GM21423 (cell line): ENCODE measurements at regions not wholly inside any gene's neighbourhood (a gene's known extent, or its start where the extent isn't known, plus 50 kb on each side); places are given as distances from the start of the nearest gene placed in this dataset.
"Not testable (repeated sequence)": the region's sequence is repeated elsewhere in the genome, so short reads cannot be mapped to it uniquely, and the experiment has no call there.

ENCODE experiments used
- ATAC-seq: cut with Tn5 transposase; IDR thresholded peaks from one replicate; pipeline ENCODE4 v1.9.1; 2021; ENCODE audit warnings: mild to moderate bottlenecking, moderate library complexity; ENCODE audit not compliant: unreplicated experiment

- no peak for ATAC-seq
Measured at GRCh38 chr9:27671636-27672035, 98.4 kb upstream of the C9orf72 start.

DNA sequence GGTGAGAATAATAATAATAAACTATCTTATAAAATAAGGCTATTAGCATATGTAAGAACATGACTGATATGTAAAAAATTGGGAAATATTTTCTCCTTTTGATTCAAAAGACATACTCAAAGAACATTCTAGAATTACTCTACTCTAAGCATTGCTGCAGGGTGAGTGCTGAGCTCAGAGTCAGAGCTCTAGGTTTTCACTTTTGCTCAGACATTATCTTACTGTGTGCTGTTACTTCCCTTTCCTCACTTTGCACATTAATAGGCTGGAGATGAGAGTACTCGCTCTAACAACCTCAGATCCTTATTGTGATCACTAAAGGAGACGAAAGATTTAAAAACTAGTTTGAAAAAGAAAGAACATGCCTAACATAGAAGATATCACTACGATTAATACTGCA, 99.4 kb upstream of the C9orf72 start:
- no peak for ATAC-seq

GRCh38 chr9:27673641-27674040, 100.4 kb upstream of the C9orf72 start:
- ATAC-seq: no peak

DNA sequence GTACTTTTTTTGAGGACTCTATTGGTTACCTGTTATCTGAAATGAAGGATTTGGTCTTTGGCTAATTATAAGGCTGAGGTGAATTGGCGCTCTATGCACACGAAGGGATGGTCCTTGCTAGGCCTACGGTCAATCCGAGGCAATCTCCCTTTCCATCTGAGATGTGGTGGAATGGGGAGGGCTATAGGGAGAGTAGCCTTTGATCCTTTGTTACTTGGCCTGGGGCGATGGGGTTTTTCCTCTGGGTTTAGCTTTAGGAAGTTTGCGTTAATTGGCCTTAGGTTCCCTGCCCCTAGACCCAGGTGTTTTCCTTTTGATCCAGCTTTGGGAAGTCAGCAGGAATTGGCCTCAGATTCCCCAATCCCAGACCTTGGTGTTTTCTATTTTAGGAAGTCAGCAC, 102.1 kb upstream of the C9orf72 start:
- no peak for ATAC-seq

DNA sequence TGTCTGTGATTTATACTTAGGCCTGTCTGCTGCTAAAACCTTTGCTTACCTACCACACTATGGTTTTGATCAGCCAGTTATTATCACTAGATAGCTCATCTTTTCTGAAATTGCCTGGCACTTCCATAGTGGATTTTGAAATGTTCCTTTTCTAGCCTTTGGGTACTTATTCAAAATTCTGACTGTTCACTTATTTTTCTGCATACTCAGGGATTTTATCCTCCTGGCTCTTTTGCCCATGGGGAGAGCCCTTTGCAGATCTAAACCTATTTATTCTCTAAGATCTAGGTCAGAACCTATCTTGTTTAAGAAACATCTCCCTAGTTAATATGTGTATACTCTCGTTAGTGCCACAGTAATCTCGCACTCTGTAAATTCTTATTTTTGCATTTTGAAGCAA, 103.5 kb upstream of the C9orf72 start:
- no peak for ATAC-seq

DNA sequence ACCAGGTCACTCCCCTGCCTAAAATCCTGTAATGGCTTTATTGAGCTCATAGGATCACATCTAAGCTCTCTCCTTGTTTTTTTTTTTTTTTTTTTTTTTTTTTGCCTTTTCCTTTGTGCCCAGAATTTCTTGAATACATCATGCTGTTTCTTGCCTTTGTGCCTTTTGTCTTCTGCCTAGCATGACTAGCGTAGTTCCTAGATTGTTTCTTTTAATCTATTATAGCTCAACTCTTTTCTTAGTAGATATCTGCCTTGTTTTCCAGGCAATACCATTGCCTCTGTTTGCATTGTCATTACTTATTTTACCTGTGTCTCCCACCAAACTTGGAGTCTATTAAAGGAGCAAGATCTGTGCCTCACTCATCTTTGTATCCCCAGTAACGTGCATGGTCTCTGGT, 106.1 kb upstream of the C9orf72 start:
- no peak for ATAC-seq

DNA sequence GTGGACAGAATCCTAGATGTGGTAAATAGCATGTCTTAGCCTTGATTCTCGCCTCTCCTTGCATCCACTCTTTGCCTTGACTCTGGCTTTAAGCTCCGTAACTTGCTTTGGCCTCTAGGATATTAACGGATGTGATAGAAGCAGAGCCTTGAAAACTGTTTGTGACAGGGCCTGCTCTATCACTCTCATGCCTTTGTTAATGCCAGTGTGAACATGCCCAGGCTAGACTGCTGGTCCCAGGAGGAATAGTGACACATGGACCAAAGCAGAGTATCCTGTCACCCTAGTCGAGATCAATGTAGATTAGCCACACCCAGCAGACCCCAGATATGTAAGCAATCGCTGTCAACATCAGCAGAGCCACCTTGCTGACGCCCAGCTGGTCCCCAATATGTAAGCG, 109.9 kb upstream of the C9orf72 start:
- ATAC-seq: no peak

DNA sequence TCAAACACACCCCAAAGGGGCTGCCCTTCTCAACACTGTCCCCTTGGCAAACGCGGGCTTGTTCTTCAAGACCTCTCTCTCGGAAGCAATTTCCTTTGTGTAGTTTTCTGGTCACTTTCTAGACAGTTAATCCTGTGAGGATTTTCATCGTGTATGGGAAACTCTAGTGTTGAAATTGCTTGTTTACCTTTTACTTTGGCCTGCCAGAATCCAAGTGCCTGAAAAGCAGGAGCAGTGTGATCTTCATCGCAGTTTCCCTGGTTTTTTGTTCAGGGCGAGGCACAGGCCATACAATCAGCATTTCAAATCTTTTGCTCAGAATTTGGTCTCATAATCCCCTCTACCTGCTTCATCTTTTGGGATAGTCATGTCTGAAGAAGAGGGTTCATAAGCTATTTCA, 115.7 kb upstream of the C9orf72 start:
- ATAC-seq: no peak

- ATAC-seq: not testable (repeated sequence)
Measured at GRCh38 chr9:27690816-27691215, 117.5 kb upstream of the C9orf72 start.

DNA sequence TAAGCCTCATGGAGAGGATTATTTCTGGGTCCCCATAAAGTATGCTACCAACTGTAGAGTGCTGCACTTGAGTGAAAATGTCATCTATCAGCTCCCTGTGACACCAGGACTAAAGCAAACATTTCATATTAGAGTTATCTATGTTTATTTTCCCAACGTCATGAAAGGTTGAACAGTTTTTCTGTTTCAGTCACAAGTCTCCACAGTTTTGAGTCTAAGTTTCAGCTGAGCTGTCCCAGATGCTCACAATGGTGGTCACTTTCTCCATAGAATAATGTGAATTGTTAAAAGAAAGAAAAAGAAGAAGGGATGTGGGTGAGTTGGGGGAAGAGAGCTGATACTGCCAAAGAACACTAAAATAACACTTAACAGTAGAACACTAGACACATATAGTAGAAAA, 126.3 kb upstream of the C9orf72 start:
- ATAC-seq: no peak

DNA sequence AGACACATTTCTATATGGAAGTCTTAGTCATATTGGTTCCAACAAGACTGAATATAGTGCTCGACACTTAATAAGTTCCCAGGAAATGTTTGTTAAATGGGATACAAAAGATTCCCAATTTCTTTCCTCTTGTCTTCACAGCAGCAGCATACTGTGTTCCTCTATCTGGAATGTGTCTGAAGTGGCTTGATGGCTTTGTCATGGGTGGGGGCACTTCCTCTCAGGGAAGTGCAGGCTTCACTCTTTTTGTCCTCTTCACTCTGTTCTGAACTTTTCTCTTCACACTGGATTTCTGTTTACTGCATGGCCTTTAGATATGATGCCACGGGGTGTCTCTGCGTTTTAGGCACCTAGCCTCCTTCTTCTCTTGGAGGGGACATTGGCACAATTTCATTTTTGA, 127.7 kb upstream of the C9orf72 start:
- ATAC-seq: no peak

DNA sequence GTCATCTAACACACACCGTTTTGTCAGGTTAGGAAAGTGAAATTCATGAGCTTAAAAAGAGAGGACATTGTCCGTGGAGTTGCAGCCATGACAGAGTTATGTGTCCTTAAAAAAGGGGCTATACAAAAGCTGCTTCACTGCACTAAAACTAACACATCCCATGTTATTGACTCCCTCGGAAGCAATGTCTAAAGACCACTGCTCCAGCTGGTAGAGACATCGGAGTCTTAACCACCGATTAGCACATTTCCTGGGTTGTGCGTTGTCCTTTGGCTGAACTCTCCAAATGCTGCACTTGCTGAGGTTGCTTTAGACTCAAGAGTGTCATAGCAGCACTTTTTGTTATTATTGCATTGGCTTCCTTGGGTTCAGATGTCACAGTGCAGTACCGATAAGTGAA, 128.3 kb upstream of the C9orf72 start:
- no peak for ATAC-seq

DNA sequence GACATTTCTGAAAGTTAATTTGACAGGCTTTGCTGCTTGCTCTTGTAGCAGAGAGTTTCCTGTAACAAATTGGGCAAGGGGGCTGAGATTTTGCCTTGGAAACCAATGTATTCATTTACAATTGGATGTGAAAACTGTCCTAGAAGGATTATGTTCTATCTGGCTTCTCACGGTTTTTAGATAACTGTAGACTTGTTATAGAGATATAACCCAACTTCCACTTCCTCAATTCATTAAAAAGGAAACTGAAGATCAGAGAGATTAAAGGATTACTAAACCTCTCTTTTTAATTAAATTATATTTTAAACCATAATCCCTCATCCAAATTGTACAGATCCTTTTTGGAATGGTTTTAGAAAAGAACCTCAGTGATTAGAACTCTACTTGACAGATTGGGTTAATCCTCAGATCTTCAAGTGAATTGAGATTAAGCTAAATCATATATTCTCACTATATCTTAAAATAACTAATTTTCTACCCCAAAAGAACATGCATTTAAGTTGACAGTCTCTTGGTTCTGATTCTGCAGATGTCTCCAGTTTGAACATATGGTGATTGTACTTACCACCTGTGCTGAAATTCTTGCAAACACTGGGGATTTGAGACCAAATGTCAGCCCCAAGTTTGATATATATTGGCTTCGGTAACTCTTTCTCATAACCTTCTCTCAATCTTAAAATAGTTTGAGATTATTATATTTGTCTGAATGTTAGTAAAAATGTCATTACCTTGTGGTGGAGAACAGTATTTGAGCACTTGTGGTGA, 130.1 kb upstream of the C9orf72 start:
- ATAC-seq: no peak

- no peak for ATAC-seq
Measured at GRCh38 chr9:27711241-27711640, 138.0 kb upstream of the C9orf72 start.

DNA sequence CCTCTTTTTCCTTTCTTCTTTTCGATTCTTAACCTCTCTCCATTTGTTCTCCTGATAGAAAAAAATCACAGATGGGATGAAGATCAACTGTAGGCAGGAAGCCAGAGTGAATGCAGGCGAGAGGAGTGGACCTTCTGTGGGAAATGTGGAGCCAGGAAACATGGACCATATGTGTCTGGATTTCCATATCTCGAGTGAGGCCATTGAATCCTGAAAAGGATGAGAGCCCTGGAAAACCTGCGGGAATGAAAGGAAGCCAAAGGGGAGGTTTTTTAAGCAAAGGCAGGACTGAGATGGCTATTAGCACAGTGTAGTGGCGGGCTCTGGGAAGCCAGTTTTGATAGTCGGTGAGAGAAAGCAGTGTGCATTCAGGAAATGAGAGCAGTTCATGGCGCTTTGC, 139.5 kb upstream of the C9orf72 start:
- no peak for ATAC-seq

DNA sequence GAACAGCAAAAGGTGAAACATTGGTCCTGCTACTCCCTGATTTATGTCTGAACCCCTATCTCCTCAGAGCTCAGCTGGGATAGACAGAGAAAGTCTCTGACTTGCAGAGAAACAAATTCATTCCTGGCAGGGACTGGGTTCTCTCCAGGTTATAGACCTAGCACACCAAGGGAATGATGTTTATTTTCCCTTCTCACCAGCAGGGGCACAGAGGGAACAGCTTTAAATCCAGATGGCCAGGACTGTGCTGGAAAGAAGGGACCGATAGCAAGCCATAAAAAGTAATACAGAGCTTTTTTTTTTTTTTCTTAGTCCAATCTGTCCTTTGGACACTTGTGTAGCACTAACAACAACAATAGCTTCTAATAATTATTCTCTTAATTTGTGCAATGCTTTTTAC, 141.1 kb upstream of the C9orf72 start:
- no peak for ATAC-seq

GRCh38 chr9:27715651-27716050, 142.4 kb upstream of the C9orf72 start:
- ATAC-seq: no peak

GRCh38 chr9:27717991-27718390, 144.7 kb upstream of the C9orf72 start:
- no peak for ATAC-seq

GRCh38 chr9:27719711-27720110, 146.4 kb upstream of the C9orf72 start:
- ATAC-seq: no peak

- no peak for ATAC-seq
Measured at GRCh38 chr9:27722866-27723265, 149.6 kb upstream of the C9orf72 start.

DNA sequence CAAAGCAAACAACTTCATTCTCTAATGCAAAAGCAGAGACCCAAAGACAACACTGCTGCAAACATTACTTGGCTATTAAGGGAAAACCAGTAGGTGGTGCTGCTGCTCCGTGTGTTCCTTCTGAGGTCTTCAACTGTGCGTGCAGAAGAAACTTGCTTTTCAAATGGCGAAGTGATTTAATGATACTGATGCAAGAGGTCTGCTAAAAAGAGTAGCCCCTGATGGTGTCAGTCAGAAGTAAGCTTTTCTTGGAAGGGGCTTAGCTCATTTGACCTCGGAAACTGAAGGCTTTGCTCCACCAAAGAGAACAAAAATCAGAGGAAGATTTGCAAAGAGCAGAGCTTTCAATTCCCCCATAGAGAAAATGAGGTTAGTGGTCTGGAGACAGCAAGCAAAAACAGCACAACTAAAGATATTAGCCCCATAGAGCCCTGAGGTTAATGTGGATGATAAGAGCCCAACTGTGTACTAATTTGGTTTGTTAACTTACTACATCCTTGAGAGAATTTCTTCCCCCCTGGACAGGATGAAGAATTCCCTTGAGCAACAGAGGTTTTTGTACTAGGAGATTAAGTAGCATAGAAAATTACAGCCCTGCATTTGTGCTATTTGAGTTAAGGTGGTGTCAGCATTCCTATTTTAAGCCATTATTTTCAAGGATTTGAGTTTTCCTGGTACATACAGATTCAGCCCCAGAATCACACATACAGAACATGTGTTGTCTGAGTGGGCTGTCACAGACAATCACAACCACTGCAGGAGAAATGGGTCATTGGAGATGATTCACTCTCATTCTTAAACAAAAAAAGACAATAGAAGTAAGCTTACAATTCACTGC, 153.2 kb upstream of the C9orf72 start:
- ATAC-seq: peak; percentile 84

DNA sequence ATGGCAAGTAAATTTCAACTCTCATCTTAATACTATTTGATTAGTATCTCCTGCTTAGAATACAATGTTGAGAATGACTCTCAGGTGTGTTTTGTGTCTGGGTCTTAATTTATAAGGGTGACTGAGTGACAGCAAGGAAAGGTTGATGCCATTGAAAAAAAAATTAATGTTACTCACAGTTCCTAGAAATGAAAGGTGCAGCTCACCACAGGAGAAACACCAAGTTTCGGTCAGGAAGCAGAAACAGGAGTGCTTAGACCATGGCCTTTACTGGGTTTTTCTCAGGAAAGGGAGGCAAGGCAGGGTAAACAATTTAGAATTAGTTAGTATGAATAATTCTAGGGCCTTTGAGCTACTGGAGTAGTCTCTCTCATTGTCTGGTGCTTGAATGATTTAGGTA, 159.2 kb upstream of the C9orf72 start:
- ATAC-seq: no peak
